HepG2 (cell line): ENCODE measurements at regions not wholly inside any gene's neighbourhood (a gene's known extent, or its start where the extent isn't known, plus 50 kb on each side); places are given as distances from the start of the nearest gene placed in this dataset.

Experiments
- ATAC-seq: fragments of 200-7000 bp; cut with Tn5 transposase; 3 replicates; pipeline ENCODE4 v1.9.1; 2020; ENCODE audit warnings: mild to moderate bottlenecking, moderate library complexity
- BruUV-seq: library from RNA; stranded (reverse); fragments of 400-500 nt; replicated peaks from 2 replicates; lab custom pipeline; 2021; lab: Mats Ljungman, UMichigan
- CTCF ChIA-PET: fragments of 300-600 bp; formaldehyde crosslinking; extraction: SDS; loops from one replicate; lab custom pipeline; 2021; ENCODE audit warnings: low total read pairs, inconsistent platforms, low intra/inter-chr PET ratio; lab: Yijun Ruan, JAX
- POLR2A ChIA-PET: fragments of 350-600 bp; sonication (Branson Sonifier 250); formaldehyde crosslinking; loops from one replicate; lab custom pipeline; 2020; ENCODE audit warnings: antibody characterized with exemption, inconsistent platforms; lab: Yijun Ruan, JAX
- DNase-seq: peaks from one replicate; pipeline ENCODE4 v3.0.0-alpha.2; 2015; ENCODE audit warnings: low spot score
- FAIRE-seq: peaks from 3 replicates; lab custom pipeline; 2011; peaks lifted over from hg19 to GRCh38; lab: Jason Lieb, UNC
- H2AFZ ChIP-seq: one replicate; pipeline ENCODE4 v1.6.1; 2011; ENCODE audit warnings: low read length, inconsistent platforms
- H3K27ac ChIP-seq: fragments of 300-600 bp; 3 replicates; pipeline ENCODE4 v1.8.0; 2011; ENCODE audit warnings: mixed run types, mild to moderate bottlenecking, mixed read lengths, low read length, inconsistent platforms; ENCODE audit not compliant: insufficient read depth; ENCODE audit errors: extremely low read length
- H3K27me3 ChIP-seq, 2 experiments: fragments of 200-600 bp in 1 of 2; 2 replicates in 1 of 2; 3 replicates in 1 of 2; pipeline versions ENCODE4 v1.6.0 to v1.8.0; 2011; ENCODE audit warnings: low read length in 2 of 2, mild to moderate bottlenecking in 2 of 2, moderate library complexity in 2 of 2, inconsistent platforms in 1 of 2; ENCODE audit not compliant: insufficient read depth in 2 of 2, control insufficient read depth in 1 of 2
- H3K36me3 ChIP-seq, 2 experiments: fragments of 200-600 bp in 1 of 2; replicated peaks in 1 of 2; 2 replicates in 1 of 2; 3 replicates in 1 of 2; pipeline versions ENCODE4 v1.5.1 to v1.8.0; 2011; ENCODE audit warnings: low read length in 2 of 2, inconsistent platforms in 1 of 2; ENCODE audit not compliant: insufficient read depth in 2 of 2, control insufficient read depth in 1 of 2
- H3K4me1 ChIP-seq: 2 replicates; pipeline ENCODE4 v1.5.1; 2012; ENCODE audit warnings: low read length, inconsistent platforms; ENCODE audit not compliant: insufficient read depth
- H3K4me2 ChIP-seq: 2 replicates; pipeline ENCODE4 v1.6.0; 2011; ENCODE audit warnings: low read depth, low read length, inconsistent platforms
- H3K4me3 ChIP-seq, 3 experiments: fragments of 200-600 bp in 1 of 3; sonication (generic), shearing (Covaris generic) in 1 of 3; replicated peaks in 1 of 3; 2 replicates each; pipeline ENCODE4 v1.5.1; 2011 to 2016; ENCODE audit warnings: low read length in 3 of 3, inconsistent platforms in 2 of 3, low read depth in 2 of 3, mild to moderate bottlenecking in 2 of 3, control low read depth in 1 of 3, mixed read lengths in 1 of 3; ENCODE audit not compliant: insufficient read depth in 1 of 3
- H3K79me2 ChIP-seq: one replicate; pipeline ENCODE4 v1.6.1; 2011; ENCODE audit warnings: low read length, inconsistent platforms; ENCODE audit not compliant: insufficient read depth
- H3K9ac ChIP-seq: 2 replicates; pipeline ENCODE4 v1.6.0; 2011; ENCODE audit warnings: mild to moderate bottlenecking, low read depth, low read length, inconsistent platforms; ENCODE audit not compliant: insufficient read depth
- H3K9me3 ChIP-seq: 2 replicates; pipeline ENCODE4 v1.5.1; 2012; ENCODE audit warnings: mild to moderate bottlenecking, low read length
- H4K20me1 ChIP-seq: 2 replicates; pipeline ENCODE4 v1.6.0; 2011; ENCODE audit warnings: inconsistent platforms, mild to moderate bottlenecking, low read length, moderate library complexity; ENCODE audit not compliant: insufficient read depth
- CREB1 ChIP-seq, 2 experiments: fragments of 450-650 bp in 1 of 2; IDR thresholded peaks; 2 replicates each; pipeline ENCODE4 v1.6.1; 2016 to 2017; ENCODE audit warnings: control low read depth in 1 of 2, mild to moderate bottlenecking in 1 of 2, missing compliant biosample characterization in 1 of 2, missing genetic modification characterization in 1 of 2
- EHMT2 ChIP-seq: fragments of 200-600 bp; sonication (generic); IDR thresholded peaks from 2 replicates; pipeline ENCODE4 v1.7.0; 2017; ENCODE audit warnings: antibody characterized with exemption, low read depth, low read length, borderline replicate concordance
- GATAD2A ChIP-seq: IDR thresholded peaks from 2 replicates; pipeline ENCODE4 v1.6.1; 2016
- GMEB1 ChIP-seq: sonication (generic); formaldehyde crosslinking; IDR thresholded peaks from 2 replicates; pipeline ENCODE4 v1.5.1; 2020; ENCODE audit warnings: missing genetic modification reagents, mild to moderate bottlenecking, borderline replicate concordance
- HHEX ChIP-seq: IDR thresholded peaks from 2 replicates; pipeline ENCODE4 v1.6.1; 2016; ENCODE audit warnings: control low read depth
- IRF2 ChIP-seq: IDR thresholded peaks from 2 replicates; pipeline ENCODE4 v1.6.1; 2018; ENCODE audit warnings: missing genetic modification reagents, missing compliant biosample characterization
- JARID2 ChIP-seq: sonication (generic); formaldehyde crosslinking; IDR thresholded peaks from 2 replicates; pipeline ENCODE4 v1.8.1; 2023; ENCODE audit warnings: missing genetic modification reagents, inconsistent platforms; ENCODE audit not compliant: insufficient replicate concordance
- KDM5A ChIP-seq: fragments of 200-600 bp; sonication (generic); IDR thresholded peaks from 2 replicates; pipeline ENCODE4 v1.7.0; 2018; ENCODE audit warnings: antibody characterized with exemption, mild to moderate bottlenecking, low read length, borderline replicate concordance
- MAFG ChIP-seq: sonication (generic); formaldehyde crosslinking; IDR thresholded peaks from 2 replicates; pipeline ENCODE4 v1.5.1; 2020; ENCODE audit warnings: mild to moderate bottlenecking, missing genetic modification reagents
- NFKB2 ChIP-seq: sonication (generic); formaldehyde crosslinking; IDR thresholded peaks from 2 replicates; pipeline ENCODE4 v1.4.0; 2020; ENCODE audit warnings: missing genetic modification reagents, borderline replicate concordance
- RBAK ChIP-seq: sonication (generic); formaldehyde crosslinking; IDR thresholded peaks from 2 replicates; pipeline ENCODE4 v1.5.1; 2020; ENCODE audit warnings: mild to moderate bottlenecking, missing genetic modification reagents
- RFX1 ChIP-seq: fragments of 450-650 bp; IDR thresholded peaks from 2 replicates; pipeline ENCODE4 v1.6.1; 2017
- RXRA ChIP-seq: sonication (generic); formaldehyde crosslinking; IDR thresholded peaks from 2 replicates; pipeline ENCODE4 v1.5.1; 2020; ENCODE audit warnings: missing genetic modification reagents
- SNRNP70 ChIP-seq: fragments of 200-400 bp; formaldehyde crosslinking; IDR thresholded peaks from 2 replicates; pipeline ENCODE4 v1.6.1; 2017; ENCODE audit warnings: mild to moderate bottlenecking, low read depth, low read length, moderate library complexity
- ZBTB34 ChIP-seq: sonication (generic); formaldehyde crosslinking; IDR thresholded peaks from 2 replicates; pipeline ENCODE4 v1.8.0; 2022; ENCODE audit warnings: mild to moderate bottlenecking, missing genetic modification reagents
- ZFP36L2 ChIP-seq: sonication (generic); formaldehyde crosslinking; IDR thresholded peaks from 2 replicates; pipeline ENCODE4 v1.4.0; 2020; ENCODE audit warnings: missing genetic modification reagents
- ZNF138 ChIP-seq: sonication (generic); formaldehyde crosslinking; IDR thresholded peaks from 2 replicates; pipeline ENCODE4 v1.5.0; 2020; ENCODE audit warnings: mild to moderate bottlenecking, low read depth, missing genetic modification reagents
- ZNF44 ChIP-seq: sonication (generic); formaldehyde crosslinking; IDR thresholded peaks from 2 replicates; pipeline ENCODE4 v1.5.1; 2020; ENCODE audit warnings: mild to moderate bottlenecking, missing genetic modification reagents
- ZNF709 ChIP-seq: sonication (generic); formaldehyde crosslinking; IDR thresholded peaks from 2 replicates; pipeline ENCODE4 v1.5.0; 2020; ENCODE audit warnings: mild to moderate bottlenecking, missing genetic modification reagents
- ZNF710 ChIP-seq: sonication (generic); formaldehyde crosslinking; IDR thresholded peaks from 2 replicates; pipeline ENCODE4 v1.5.0; 2020; ENCODE audit warnings: mild to moderate bottlenecking, missing genetic modification reagents, borderline replicate concordance
- WGBS: methylation state at CpG from one replicate; pipeline ENCODE4 v1.1.6; 2017; ENCODE audit warnings: low lambda C conversion rate; 5-methylcytosine and 5-hydroxymethylcytosine counted together
- in situ Hi-C: cut with HindIII; loops from 2 replicates; pipeline ENCODE4 v1.10.0; 2017; ENCODE audit warnings: low pct_unique_long_range_greater_than_20kb; ENCODE audit not compliant: extremely low pct_ligation_motif_present
- intact Hi-C: fragments of 100-400 bp; cut with micrococcal nuclease; formaldehyde crosslinking; loops from one replicate; pipeline ENCODE4 v1.10.0; 2022; ENCODE audit not compliant: unreplicated experiment

- in situ Hi-C loops: no loop called here
- no peak for ATAC-seq
- no peak for FAIRE-seq
Measured at GRCh38 chr18:56188529-56189275, 449.7 kb downstream of the TXNL1 start.

More at GRCh38 chr18:56188529-56189275, 449.7 kb downstream of the TXNL1 start:
- DNase-seq: no peak
- H3K4me3 ChIP-seq: no peak overlapping the region
- peaks cover 72% of the 10 kb centered on the region for H3K9me3 ChIP-seq
- no peaks in the 10 kb centered on the region for H3K4me1 ChIP-seq
- H3K79me2 ChIP-seq: no peaks in the 10 kb centered on the region
- H3K4me2 ChIP-seq: no peak overlapping the region
- BruUV-seq: no TSS peak
- no peaks in the 10 kb centered on the region; a peak in 1 of 5 replicates for H3K27me3 ChIP-seq
- no peak for TF ChIP-seq SNRNP70
- no peak for TF ChIP-seq GATAD2A (CRISPR knock-in tag)
- no peak for TF ChIP-seq MAFG (CRISPR knock-in tag)
- TF ChIP-seq ZFP36L2 (CRISPR knock-in tag): no peak
- TF ChIP-seq CREB1 (IDR thresholded peaks at IDR 0.05): no peak
- no peak for TF ChIP-seq CREB1 (CRISPR knock-in tag; IDR thresholded peaks at IDR 0.05)
- TF ChIP-seq ZBTB34 (CRISPR knock-in tag): no peak
- no peak for TF ChIP-seq JARID2 (CRISPR knock-in tag)
- TF ChIP-seq RBAK (CRISPR knock-in tag): no peak
- no peak for TF ChIP-seq RFX1
- TF ChIP-seq RXRA (CRISPR knock-in tag): no peak
- TF ChIP-seq EHMT2: no peak
- TF ChIP-seq KDM5A: no peak
- no peak for TF ChIP-seq ZNF710 (CRISPR knock-in tag)
- TF ChIP-seq IRF2 (CRISPR knock-in tag): no peak
- TF ChIP-seq ZNF138 (CRISPR knock-in tag): no peak
- no peak for TF ChIP-seq ZNF44 (CRISPR knock-in tag)
- no peak for TF ChIP-seq NFKB2 (CRISPR knock-in tag)
- no peak for TF ChIP-seq HHEX (CRISPR knock-in tag)
- TF ChIP-seq ZNF709 (CRISPR knock-in tag): no peak
- TF ChIP-seq GMEB1 (CRISPR knock-in tag): no peak
- POLR2A ChIA-PET: no interaction called here
- no peak overlapping the region for H2AFZ ChIP-seq
- CTCF ChIA-PET: no interaction called here
- 16% methylated on average over 9 of the region's 9 CpGs for WGBS
- H4K20me1 ChIP-seq: no peaks in the 10 kb centered on the region
- no peak overlapping the region for H3K27ac ChIP-seq
- intact Hi-C loops: no loop called here
- no peaks in the 10 kb centered on the region for H3K36me3 ChIP-seq
- no peak overlapping the region for H3K9ac ChIP-seq
